ENCODE measurements at regions not wholly inside any gene's neighbourhood (a gene's known extent, or its start where the extent isn't known, plus 50 kb on each side); places are given as distances from the start of the nearest gene placed in this dataset.

GRCh38 chr5:54721951-54722654 is 204.5 kb downstream of the SNX18 start:
- no peak for DNase-seq (ENCODE audit: low read depth)
- in situ Hi-C loops (cut with HindIII; ENCODE audit: low sequenced_read_pairs) = no loop called here
- no peak for TF ChIP-seq CTCF (IDR thresholded peaks at IDR 0.05; ENCODE audit: low read depth, low read length, missing control alignments)
- no peak overlapping the region for H3K4me3 ChIP-seq (ENCODE audit: low read depth, low read length)

- in situ Hi-C loops (cut with HindIII; ENCODE audit: low sequenced_read_pairs) = no loop called here
- DNase-seq (ENCODE audit: low read depth) = no peak
- H3K4me3 ChIP-seq (ENCODE audit: low read depth, low read length) = no peak overlapping the region
- TF ChIP-seq CTCF (IDR thresholded peaks at IDR 0.05; ENCODE audit: low read depth, low read length, missing control alignments) = no peak
These were observed 203.6 kb downstream of the SNX18 start for GRCh38 chr5:54721116-54721515.

- in situ Hi-C loops (cut with HindIII; ENCODE audit: low sequenced_read_pairs) = no loop called here
- DNase-seq (ENCODE audit: low read depth) = no peak
- no peak for TF ChIP-seq CTCF (IDR thresholded peaks at IDR 0.05; ENCODE audit: low read depth, low read length, missing control alignments)
- H3K4me3 ChIP-seq (ENCODE audit: low read depth, low read length) = no peak overlapping the region
These were observed 202.8 kb downstream of the SNX18 start for GRCh38 chr5:54720341-54720740.

GRCh38 chr5:54719384-54720283 is 202.1 kb downstream of the SNX18 start:
- DNase-seq (ENCODE audit: low read depth) = peak; percentile 71
- no peak for TF ChIP-seq CTCF (IDR thresholded peaks at IDR 0.05; ENCODE audit: low read depth, low read length, missing control alignments)

DNA sequence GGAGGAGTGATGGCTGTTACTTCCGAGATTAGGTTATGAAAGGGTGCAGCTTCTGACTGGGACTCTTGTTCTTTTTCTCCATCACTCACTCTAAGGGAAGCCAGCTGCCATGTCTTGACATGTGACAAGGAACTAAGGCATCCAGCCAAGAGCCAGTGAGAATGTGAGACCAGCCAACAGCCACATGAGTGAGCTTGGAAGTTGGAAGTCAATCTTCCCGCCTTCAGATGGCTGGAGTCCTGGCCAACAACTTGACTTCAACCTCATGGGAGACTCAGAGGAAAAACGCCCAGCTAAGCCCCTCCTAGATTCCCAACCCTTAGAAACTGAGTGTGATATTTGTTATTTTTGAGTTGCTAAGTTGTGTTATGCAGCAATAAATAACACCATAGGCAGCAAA is 201.1 kb downstream of the SNX18 start:
- in situ Hi-C loops (cut with HindIII; ENCODE audit: low sequenced_read_pairs) = no loop called here
- H3K4me3 ChIP-seq (ENCODE audit: low read depth, low read length) = no peak overlapping the region
- no peak for DNase-seq (ENCODE audit: low read depth)
- TF ChIP-seq CTCF (IDR thresholded peaks at IDR 0.05; ENCODE audit: low read depth, low read length, missing control alignments) = no peak

More at GRCh38 chr5:54719384-54720283, 202.1 kb downstream of the SNX18 start:
- H3K4me3 ChIP-seq (ENCODE audit: low read depth, low read length) = no peak overlapping the region
- in situ Hi-C loops (cut with HindIII; ENCODE audit: low sequenced_read_pairs) = no loop called here

DNA sequence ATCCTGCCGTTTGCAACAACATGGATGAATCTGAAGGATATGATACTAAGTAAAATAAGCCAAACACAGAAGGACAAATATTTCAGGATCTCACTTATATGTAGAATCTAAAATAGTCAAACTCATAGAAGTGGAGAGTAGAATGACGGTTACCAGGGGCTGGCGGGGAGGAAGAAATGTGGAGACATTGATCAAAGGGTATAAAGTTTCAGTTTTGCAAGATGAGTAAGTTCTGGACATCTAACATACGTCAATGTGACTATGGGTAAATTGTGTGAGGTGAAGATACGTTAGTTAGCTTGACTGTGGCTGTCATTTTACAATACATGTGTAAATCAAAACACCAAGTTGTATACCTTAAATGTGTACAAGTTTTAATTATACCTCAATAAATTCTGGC is 200.3 kb downstream of the SNX18 start:
- DNase-seq (ENCODE audit: low read depth) = no peak
- H3K4me3 ChIP-seq (ENCODE audit: low read depth, low read length) = no peak overlapping the region
- in situ Hi-C loops (cut with HindIII; ENCODE audit: low sequenced_read_pairs) = no loop called here
- no peak for TF ChIP-seq CTCF (IDR thresholded peaks at IDR 0.05; ENCODE audit: low read depth, low read length, missing control alignments)

Data from astrocyte of the cerebellum (primary cell).